Fibroblast of lung (primary cell): ENCODE measurements at regions not wholly inside any gene's neighbourhood (a gene's known extent, or its start where the extent isn't known, plus 50 kb on each side); places are given as distances from the start of the nearest gene placed in this dataset.

Source experiments
- CTCF ChIP-seq, 2 donors: IDR thresholded peaks in 1 of 2; conservative IDR thresholded peaks in 1 of 2; 1 replicate in 1 of 2; 2 replicates in 1 of 2; pipeline ENCODE4 v1.5.1; 2011 to 2012; ENCODE audit warnings: low read length in 2 of 2, control low read depth in 1 of 2, inconsistent platforms in 1 of 2, low read depth in 1 of 2, mild to moderate bottlenecking in 1 of 2
- EZH2 ChIP-seq: IDR thresholded peaks from 2 replicates; pipeline ENCODE4 v1.5.1; 2012; ENCODE audit warnings: low read length, control low read depth, mild to moderate bottlenecking; ENCODE audit errors: missing control alignments

GRCh38 chrX:20414066-20414465 lies 147.4 kb upstream of the RPS6KA3 start:
- no peak for TF ChIP-seq CTCF (conservative IDR thresholded peaks at IDR 0.05 in 1 of 2, IDR thresholded peaks at IDR 0.05 in 1 of 2; ENCODE audit: low read depth in 1 of 2, low read length in 2 of 2)
- TF ChIP-seq EZH2 = no peak
